IMR-90 (cell line): ENCODE measurements at regions not wholly inside any gene's neighbourhood (a gene's known extent, or its start where the extent isn't known, plus 50 kb on each side); places are given as distances from the start of the nearest gene placed in this dataset.

Experiments used
- BHLHE40 ChIP-seq: fragments of 150-350 bp; IDR thresholded peaks from 2 replicates; pipeline ENCODE4 v1.6.1; 2016; ENCODE audit warnings: mild to moderate bottlenecking, low read depth, low read length
- CHD1 ChIP-seq: IDR thresholded peaks from 2 replicates; pipeline ENCODE4 v1.6.1; 2012; ENCODE audit warnings: low read depth, low read length, improper control_type of control experiment
- CTCF ChIP-seq: conservative IDR thresholded peaks from 2 replicates; pipeline ENCODE4 v1.5.1; 2012; ENCODE audit warnings: mild to moderate bottlenecking, low read depth, low read length, improper control_type of control experiment
- MAFK ChIP-seq: IDR thresholded peaks from 2 replicates; pipeline ENCODE4 v1.6.1; 2012; ENCODE audit warnings: low read depth, low read length, improper control_type of control experiment
- MAZ ChIP-seq: IDR thresholded peaks from 2 replicates; pipeline ENCODE4 v1.6.1; 2012; ENCODE audit warnings: low read depth, mild to moderate bottlenecking, low read length, improper control_type of control experiment, moderate library complexity, borderline replicate concordance
- NFE2L2 ChIP-seq: fragments of 150-350 bp; IDR thresholded peaks from 2 replicates; pipeline ENCODE4 v1.6.1; 2016; ENCODE audit warnings: low read depth, mild to moderate bottlenecking, low read length
- POLR2A ChIP-seq: IDR thresholded peaks from 2 replicates; pipeline ENCODE4 v1.6.1; 2012; ENCODE audit warnings: mild to moderate bottlenecking, low read depth, low read length
- RAD21 ChIP-seq: IDR thresholded peaks from 2 replicates; pipeline ENCODE4 v1.6.1; 2012; ENCODE audit warnings: low read length, improper control_type of control experiment
- RCOR1 ChIP-seq: IDR thresholded peaks from 2 replicates; pipeline ENCODE4 v1.6.1; 2012; ENCODE audit warnings: mild to moderate bottlenecking, low read length, improper control_type of control experiment; ENCODE audit not compliant: insufficient replicate concordance
- SMC3 ChIP-seq: fragments of 150-350 bp; IDR thresholded peaks from 2 replicates; pipeline ENCODE4 v1.6.1; 2016; ENCODE audit warnings: low read depth, mild to moderate bottlenecking, antibody characterized with exemption, low read length, moderate library complexity
- TF ChIP-seq, protein P1 (sequence below): fragments of 150-350 bp; IDR thresholded peaks from 2 replicates; pipeline ENCODE4 v1.6.1; 2017; ENCODE audit warnings: mild to moderate bottlenecking, antibody characterized with exemption, low read length, low read depth

- TF ChIP-seq CTCF (peak; percentile 51), POLR2A (no peak), MAFK (no peak), MAZ (no peak), RAD21 (peak; percentile 42), RCOR1 (no peak), CHD1 (no peak), SMC3 (0 out of 2 replicates have a peak, but pooled peaks have one; percentile 32), BHLHE40 (no peak), NFE2L2 (no peak)
- TF ChIP-seq, protein P1, sequence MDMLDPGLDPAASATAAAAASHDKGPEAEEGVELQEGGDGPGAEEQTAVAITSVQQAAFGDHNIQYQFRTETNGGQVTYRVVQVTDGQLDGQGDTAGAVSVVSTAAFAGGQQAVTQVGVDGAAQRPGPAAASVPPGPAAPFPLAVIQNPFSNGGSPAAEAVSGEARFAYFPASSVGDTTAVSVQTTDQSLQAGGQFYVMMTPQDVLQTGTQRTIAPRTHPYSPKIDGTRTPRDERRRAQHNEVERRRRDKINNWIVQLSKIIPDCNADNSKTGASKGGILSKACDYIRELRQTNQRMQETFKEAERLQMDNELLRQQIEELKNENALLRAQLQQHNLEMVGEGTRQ, result no peak
Observed at GRCh38 chr11:87722756-87723565, 452.3 kb downstream of the RAB38 start.
